Liver (tissue), 3 donors: ENCODE measurements at regions not wholly inside any gene's neighbourhood (a gene's known extent, or its start where the extent isn't known, plus 50 kb on each side); places are given as distances from the start of the nearest gene placed in this dataset.

Experiments used
- CTCF ChIP-seq: fragments of 150-350 bp; IDR thresholded peaks from 2 replicates; pipeline ENCODE4 v1.5.1; 2017; ENCODE audit warnings: improper control_type of control experiment, low read depth, low read length; ENCODE audit not compliant: missing input control
- FOXA1 ChIP-seq: IDR thresholded peaks from 2 replicates; pipeline ENCODE4 v1.6.1; 2016; ENCODE audit warnings: antibody characterized with exemption
- GABPA ChIP-seq, 2 donors: IDR thresholded peaks in 1 of 2; conservative IDR thresholded peaks in 1 of 2; 2 replicates each; pipeline ENCODE4 v1.6.1; 2016; ENCODE audit warnings: antibody characterized with exemption in 2 of 2, mild to moderate bottlenecking in 1 of 2, moderate library complexity in 1 of 2
- MAX ChIP-seq: IDR thresholded peaks from 2 replicates; pipeline ENCODE4 v1.6.1; 2016; ENCODE audit warnings: antibody characterized with exemption
- RAD21 ChIP-seq, 2 donors: IDR thresholded peaks; 2 replicates each; pipeline ENCODE4 v1.6.1; 2016; ENCODE audit warnings: antibody characterized with exemption in 2 of 2, mild to moderate bottlenecking in 2 of 2
- REST ChIP-seq: IDR thresholded peaks from 2 replicates; pipeline ENCODE4 v1.6.1; 2016; ENCODE audit warnings: antibody characterized with exemption, mild to moderate bottlenecking
- SP1 ChIP-seq: IDR thresholded peaks from 2 replicates; pipeline ENCODE4 v1.6.1; 2018; ENCODE audit warnings: antibody characterized with exemption, mild to moderate bottlenecking
- YY1 ChIP-seq: IDR thresholded peaks from 2 replicates; pipeline ENCODE4 v1.6.1; 2016; ENCODE audit warnings: antibody characterized with exemption, mild to moderate bottlenecking
- donor health status: healthy.
- donor health status: healthy.

GRCh38 chr20:47906348-47906660, 121.0 kb upstream of the SULF2 start:
- TF ChIP-seq CTCF (no peak), RAD21 (IDR thresholded peaks at IDR 0.05) (no peak), MAX (no peak), REST (no peak), YY1 (no peak), GABPA (IDR thresholded peaks at IDR 0.05 in 1 of 2, conservative IDR thresholded peaks at IDR 0.05 in 1 of 2) (no peak), SP1 (no peak), FOXA1 (no peak)
